ENCODE measurements at regions not wholly inside any gene's neighbourhood (a gene's known extent, or its start where the extent isn't known, plus 50 kb on each side); places are given as distances from the start of the nearest gene placed in this dataset.

GRCh38 chr18:65527879-65528633, 222.8 kb upstream of the CDH7 start:
- ChIA-PET POLR2A (no interaction called here), CTCF (ENCODE audit: low intra/inter-chr PET ratio) (no interaction called here)
- DNase-seq (ENCODE audit: extremely low read depth in 1 of 4, low spot score in 3 of 4): no peak
- H3K4me3 ChIP-seq: no peak overlapping the region
- H4K20me1 ChIP-seq (replicated peaks; ENCODE audit: control insufficient read depth, insufficient read depth, low read length): no peaks in the 10 kb centered on the region
- H3K9me3 ChIP-seq (replicated peaks; ENCODE audit: control insufficient read depth, insufficient read depth, low read depth, low read length): no peaks in the 10 kb centered on the region
- no peak overlapping the region for H3K27ac ChIP-seq (ENCODE audit: extremely low read depth, low read depth, low read length)
- H3K4me2 ChIP-seq (ENCODE audit: insufficient read depth, low read length): no peak overlapping the region
- in situ Hi-C loops (cut with MboI): no loop called here
- H3K79me2 ChIP-seq (ENCODE audit: control insufficient read depth, insufficient read depth, low read length): no peaks in the 10 kb centered on the region
- no peaks in the 10 kb centered on the region for H3K27me3 ChIP-seq (ENCODE audit: control insufficient read depth in 2 of 2, insufficient read depth in 2 of 2, low read length in 2 of 2)
- H3K9me1 ChIP-seq (ENCODE audit: control insufficient read depth, insufficient read depth, low read length): no peaks in the 10 kb centered on the region
- intact Hi-C loops (cut with micrococcal nuclease): no loop called here
- no peak for FAIRE-seq
- no TSS peak for BruUV-seq (replicated peaks)
- H3K36me3 ChIP-seq (ENCODE audit: control insufficient read depth, insufficient read depth, low read length): no peaks in the 10 kb centered on the region
- WGBS (ENCODE audit: insufficient coverage, low coverage, missing lambda C conversion rate): 0% methylated on average over 4 of the region's 4 CpGs
- ATAC-seq: no peak
- no peak overlapping the region for H2AFZ ChIP-seq (ENCODE audit: low read depth, low read length)
- H3K4me1 ChIP-seq (replicated peaks in 1 of 2; ENCODE audit: control insufficient read depth in 2 of 2, insufficient read depth in 2 of 2, low read length in 2 of 2): no peaks in the 10 kb centered on the region
- no peak overlapping the region for H3K9ac ChIP-seq (ENCODE audit: insufficient read depth in 1 of 2, low read depth in 2 of 2, low read length in 2 of 2)
- no peak for TF ChIP-seq MAX (CRISPR knock-in tag; IDR thresholded peaks at IDR 0.05)
- TF ChIP-seq, protein P1, sequence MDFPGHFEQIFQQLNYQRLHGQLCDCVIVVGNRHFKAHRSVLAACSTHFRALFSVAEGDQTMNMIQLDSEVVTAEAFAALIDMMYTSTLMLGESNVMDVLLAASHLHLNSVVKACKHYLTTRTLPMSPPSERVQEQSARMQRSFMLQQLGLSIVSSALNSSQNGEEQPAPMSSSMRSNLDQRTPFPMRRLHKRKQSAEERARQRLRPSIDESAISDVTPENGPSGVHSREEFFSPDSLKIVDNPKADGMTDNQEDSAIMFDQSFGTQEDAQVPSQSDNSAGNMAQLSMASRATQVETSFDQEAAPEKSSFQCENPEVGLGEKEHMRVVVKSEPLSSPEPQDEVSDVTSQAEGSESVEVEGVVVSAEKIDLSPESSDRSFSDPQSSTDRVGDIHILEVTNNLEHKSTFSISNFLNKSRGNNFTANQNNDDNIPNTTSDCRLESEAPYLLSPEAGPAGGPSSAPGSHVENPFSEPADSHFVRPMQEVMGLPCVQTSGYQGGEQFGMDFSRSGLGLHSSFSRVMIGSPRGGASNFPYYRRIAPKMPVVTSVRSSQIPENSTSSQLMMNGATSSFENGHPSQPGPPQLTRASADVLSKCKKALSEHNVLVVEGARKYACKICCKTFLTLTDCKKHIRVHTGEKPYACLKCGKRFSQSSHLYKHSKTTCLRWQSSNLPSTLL (IDR thresholded peaks at IDR 0.05): no peak
- TF ChIP-seq SNAPC5 (CRISPR knock-in tag; IDR thresholded peaks at IDR 0.05): no peak
- no peak for TF ChIP-seq ZKSCAN8 (CRISPR knock-in tag; IDR thresholded peaks at IDR 0.05)
- TF ChIP-seq HMG20A (CRISPR knock-in tag; conservative IDR thresholded peaks at IDR 0.05): no peak
- TF ChIP-seq TCF15 (CRISPR knock-in tag; IDR thresholded peaks at IDR 0.05): no peak
- no peak for TF ChIP-seq SLC30A9 (CRISPR knock-in tag; IDR thresholded peaks at IDR 0.05)
- TF ChIP-seq TGIF2 (CRISPR knock-in tag; IDR thresholded peaks at IDR 0.05): no peak
- TF ChIP-seq JUND (IDR thresholded peaks at IDR 0.05; ENCODE audit: borderline replicate concordance, low read depth, low read length): no peak
- TF ChIP-seq JUND (tag; IDR thresholded peaks at IDR 0.05; ENCODE audit: borderline replicate concordance, low read depth, low read length): no peak
- no peak for TF ChIP-seq CUX1 (CRISPR knock-in tag; IDR thresholded peaks at IDR 0.05)
- TF ChIP-seq SMAD4 (CRISPR knock-in tag; conservative IDR thresholded peaks at IDR 0.05): no peak
- TF ChIP-seq L3MBTL2 (IDR thresholded peaks at IDR 0.05): no peak

Measured in K562 (cell line).